Right lobe of liver (tissue), 4 donors: ENCODE measurements at regions not wholly inside any gene's neighbourhood (a gene's known extent, or its start where the extent isn't known, plus 50 kb on each side); places are given as distances from the start of the nearest gene placed in this dataset.

ENCODE experiments used
- POLR2A ChIP-seq: fragments of 450-650 bp; IDR thresholded peaks from one replicate; pipeline ENCODE4 v1.6.1; 2017; ENCODE audit warnings: antibody characterized with exemption, mild to moderate bottlenecking
- TF ChIP-seq, protein P1 (sequence below), 4 donors: fragments of 200-600 bp in 3 of 4; fragments of 450-650 bp in 1 of 4; IDR thresholded peaks; one replicate each; pipeline versions ENCODE4 v1.5.1 to v1.8.0; 2016 to 2022; ENCODE audit warnings: antibody characterized with exemption in 4 of 4, mild to moderate bottlenecking in 2 of 4
- donor health status: DM: no; HTN: no; CAD: no.
- donor health status: DM: no; HTN: no; CAD: no.
- donor health status: DM: no; HTN: yes; CAD: no.

DNA sequence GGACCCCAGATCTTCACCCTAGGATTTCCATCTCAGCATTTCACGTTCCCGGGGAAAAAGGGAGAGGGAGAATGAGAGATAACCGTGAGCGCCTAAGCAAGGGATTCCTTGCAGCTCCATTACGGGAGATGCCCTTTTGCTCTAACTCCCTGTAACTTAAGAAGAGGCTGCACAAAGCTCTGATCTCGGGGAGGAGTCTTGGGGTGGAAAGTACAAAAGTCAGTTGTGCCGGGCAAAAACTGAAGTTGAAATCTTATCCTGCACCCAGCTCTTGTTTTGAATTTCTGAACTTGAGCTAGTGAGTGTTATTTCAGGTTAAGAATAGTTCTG lies 256.4 kb upstream of the SOX21 start:
- TF ChIP-seq, protein P1, sequence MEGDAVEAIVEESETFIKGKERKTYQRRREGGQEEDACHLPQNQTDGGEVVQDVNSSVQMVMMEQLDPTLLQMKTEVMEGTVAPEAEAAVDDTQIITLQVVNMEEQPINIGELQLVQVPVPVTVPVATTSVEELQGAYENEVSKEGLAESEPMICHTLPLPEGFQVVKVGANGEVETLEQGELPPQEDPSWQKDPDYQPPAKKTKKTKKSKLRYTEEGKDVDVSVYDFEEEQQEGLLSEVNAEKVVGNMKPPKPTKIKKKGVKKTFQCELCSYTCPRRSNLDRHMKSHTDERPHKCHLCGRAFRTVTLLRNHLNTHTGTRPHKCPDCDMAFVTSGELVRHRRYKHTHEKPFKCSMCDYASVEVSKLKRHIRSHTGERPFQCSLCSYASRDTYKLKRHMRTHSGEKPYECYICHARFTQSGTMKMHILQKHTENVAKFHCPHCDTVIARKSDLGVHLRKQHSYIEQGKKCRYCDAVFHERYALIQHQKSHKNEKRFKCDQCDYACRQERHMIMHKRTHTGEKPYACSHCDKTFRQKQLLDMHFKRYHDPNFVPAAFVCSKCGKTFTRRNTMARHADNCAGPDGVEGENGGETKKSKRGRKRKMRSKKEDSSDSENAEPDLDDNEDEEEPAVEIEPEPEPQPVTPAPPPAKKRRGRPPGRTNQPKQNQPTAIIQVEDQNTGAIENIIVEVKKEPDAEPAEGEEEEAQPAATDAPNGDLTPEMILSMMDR (IDR thresholded peaks at IDR 0.05), result no peak
- TF ChIP-seq POLR2A, result no peak
